COLO668 (cell line): ENCODE measurements at regions not wholly inside any gene's neighbourhood (a gene's known extent, or its start where the extent isn't known, plus 50 kb on each side); places are given as distances from the start of the nearest gene placed in this dataset.
"Not testable (repeated sequence)": the region's sequence is repeated elsewhere in the genome, so short reads cannot be mapped to it uniquely, and the experiment has no call there.

Source experiments
- DNase-seq: peaks from one replicate; lab custom pipeline; 2025; ENCODE audit not compliant: unreplicated experiment; lab: John Stamatoyannopoulos, UW

DNA sequence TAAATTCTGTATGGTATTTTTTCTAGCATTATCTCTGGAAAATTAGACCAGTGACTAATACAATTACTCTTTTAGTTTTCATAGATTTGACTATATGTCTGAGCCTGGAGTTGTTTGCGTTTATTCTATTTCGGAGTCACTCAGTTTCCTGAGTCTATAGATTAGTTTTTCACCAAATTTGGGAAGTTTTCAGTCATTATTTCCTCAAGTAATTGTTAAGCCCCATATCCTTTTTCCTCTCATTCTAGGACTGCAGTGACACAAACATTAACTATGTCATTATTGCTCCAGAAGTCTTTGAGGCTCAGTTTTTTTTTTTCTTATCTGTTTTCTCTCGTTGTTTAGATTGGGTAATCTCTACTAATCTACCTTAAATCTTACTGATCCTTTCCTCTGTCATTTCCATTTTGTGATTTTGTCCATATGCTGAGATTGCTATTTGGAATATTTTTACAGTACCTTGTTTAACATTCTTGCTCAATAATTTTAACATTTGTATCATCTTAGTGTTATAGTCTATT is 886.2 kb downstream of the LTN1 start:
- no peak for DNase-seq

GRCh38 chr21:28104346-28104745 is 888.3 kb downstream of the LTN1 start:
- no peak for DNase-seq

DNA sequence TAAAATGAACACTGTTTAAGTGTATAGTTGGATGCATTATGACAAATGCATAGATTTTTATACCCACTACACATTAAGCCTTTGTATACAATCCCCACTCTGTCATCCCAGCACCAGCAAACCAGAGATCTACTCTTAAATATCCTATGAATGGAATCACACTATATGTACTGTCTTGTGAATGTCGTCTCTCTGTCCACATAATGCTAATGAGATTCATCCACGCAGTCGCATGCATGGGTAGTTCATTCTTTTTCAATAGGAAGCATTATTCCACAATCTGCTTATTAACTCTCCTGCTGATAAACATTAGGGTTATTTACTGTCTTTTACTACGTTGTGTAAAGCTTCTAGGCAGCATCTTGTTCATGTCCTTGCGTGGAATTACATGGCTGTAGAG is 892.3 kb downstream of the LTN1 start:
- no peak for DNase-seq

GRCh38 chr21:28099001-28099705 is 893.5 kb downstream of the LTN1 start:
- no peak for DNase-seq

GRCh38 chr21:28091466-28091865 is 901.2 kb downstream of the LTN1 start:
- no peak for DNase-seq

GRCh38 chr21:28090546-28090945 is 902.1 kb downstream of the LTN1 start:
- no peak for DNase-seq

DNA sequence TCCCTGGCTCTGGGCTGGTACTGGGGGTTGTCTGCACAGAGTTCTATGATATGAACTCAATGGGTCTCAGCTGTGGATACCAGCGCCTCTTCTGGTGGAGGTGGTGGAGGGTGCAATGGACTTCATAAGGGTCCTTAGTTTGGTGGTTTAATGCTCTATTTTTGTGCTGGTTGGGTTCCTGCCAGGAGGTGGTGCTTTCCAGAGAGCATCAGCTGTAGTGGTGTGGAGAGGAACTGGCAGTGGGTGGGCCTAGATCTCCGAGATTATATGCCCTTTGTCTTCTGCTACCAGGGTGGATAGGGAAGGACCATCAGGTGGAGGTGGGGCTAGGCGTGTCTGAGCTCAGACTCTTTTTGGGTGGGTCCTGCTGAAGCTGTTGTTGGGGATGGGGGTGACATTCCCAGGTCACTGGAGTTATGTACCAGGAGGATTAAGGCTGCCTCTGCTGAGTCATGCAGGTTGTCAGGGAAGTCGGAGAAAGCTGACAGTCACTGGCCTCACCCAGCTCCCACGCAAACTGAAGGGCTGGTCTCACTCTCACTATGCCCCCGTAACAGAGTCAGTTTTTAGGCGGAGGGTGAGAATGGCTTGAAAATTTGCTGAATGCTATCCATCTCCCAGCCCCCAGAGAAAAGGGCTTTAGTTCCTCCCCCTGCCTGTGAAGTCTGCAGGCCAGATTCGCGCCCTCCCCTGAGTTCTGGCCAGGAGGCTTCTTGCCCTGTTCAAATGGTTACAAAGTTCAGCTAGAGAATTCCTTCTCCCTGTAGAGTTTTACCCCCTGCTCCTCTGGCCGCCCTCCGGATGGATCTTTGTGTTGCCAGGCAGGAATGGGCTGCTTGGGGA is 902.9 kb downstream of the LTN1 start:
- no peak for DNase-seq

GRCh38 chr21:28086861-28087581 is 905.7 kb downstream of the LTN1 start:
- DNase-seq = no peak

DNA sequence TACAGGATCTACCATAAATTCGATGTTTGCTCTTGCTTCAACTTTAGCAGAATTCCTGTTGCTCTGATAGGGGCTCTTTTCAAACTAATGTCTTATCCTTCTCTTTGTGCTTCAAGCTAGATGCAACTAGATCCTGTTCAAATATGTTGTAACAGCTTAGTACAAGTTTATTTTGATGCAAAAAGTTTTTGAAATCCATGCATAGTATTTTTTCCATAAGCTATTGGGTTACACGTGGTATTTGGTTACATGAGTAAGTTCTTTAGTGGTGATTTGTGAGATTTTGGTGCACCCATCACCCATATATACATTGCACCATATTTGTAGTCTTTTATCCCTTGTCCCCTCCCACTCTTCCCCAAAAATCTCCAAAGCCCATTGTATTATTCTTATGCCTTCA is 907.7 kb downstream of the LTN1 start:
- no peak for DNase-seq

GRCh38 chr21:28083350-28083749 is 909.3 kb downstream of the LTN1 start:
- DNase-seq = no peak

DNA sequence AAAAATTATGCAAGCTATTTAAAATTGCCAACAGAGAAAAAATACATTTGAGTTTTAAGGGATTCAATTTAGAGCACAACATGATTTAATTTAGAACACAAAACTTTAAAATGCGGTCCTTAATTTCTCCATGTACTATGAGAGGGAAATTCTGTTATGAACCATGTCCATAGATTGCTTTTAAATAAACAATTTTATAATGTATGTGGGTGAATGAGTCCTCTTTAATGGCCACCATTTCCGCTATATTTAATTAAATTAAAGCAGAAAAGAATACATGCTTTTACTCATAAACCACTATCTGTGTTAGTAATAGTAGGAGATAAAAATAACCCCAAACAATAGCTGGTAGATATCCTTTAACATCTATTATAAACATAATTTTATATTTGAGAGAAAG is 914.6 kb downstream of the LTN1 start:
- no peak for DNase-seq

DNA sequence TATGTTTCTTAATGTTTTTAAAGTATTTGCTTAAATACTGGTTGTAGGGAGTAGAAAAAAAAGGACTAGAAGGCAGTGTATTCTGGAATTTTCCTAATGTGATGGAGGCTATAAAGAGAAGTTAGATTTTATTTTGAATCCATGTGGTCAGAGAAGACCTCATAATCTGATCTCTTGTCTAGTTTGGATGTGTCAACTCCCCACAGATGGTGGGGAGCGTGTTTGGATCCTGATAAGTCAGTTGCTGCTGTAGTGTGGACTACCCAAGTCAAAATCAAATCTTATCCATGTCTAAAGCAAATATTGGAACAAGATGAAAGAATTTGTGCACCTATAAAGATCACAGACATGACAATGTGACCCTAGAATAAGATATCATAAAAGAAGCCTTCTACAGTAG is 918.0 kb downstream of the LTN1 start:
- DNase-seq = no peak

DNA sequence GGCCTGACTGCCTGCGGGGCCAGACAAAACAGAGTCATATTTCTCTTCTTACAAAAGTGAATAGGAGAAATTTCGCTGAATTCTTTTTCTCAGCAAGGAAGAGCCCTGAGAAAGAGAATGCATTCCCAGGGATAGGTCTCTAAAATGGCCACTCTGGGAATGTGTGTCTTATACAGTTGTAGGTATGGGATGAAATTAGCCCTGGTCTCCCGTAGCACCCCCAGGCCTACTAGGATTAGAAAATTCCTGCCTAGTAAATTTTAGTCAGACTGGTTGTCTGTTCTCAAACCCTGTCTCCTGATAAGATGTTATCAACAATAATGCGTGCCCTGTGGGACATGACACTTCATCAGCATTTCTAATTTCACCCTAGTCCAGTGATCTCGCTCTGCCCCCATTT is 920.1 kb downstream of the LTN1 start:
- DNase-seq = no peak

DNA sequence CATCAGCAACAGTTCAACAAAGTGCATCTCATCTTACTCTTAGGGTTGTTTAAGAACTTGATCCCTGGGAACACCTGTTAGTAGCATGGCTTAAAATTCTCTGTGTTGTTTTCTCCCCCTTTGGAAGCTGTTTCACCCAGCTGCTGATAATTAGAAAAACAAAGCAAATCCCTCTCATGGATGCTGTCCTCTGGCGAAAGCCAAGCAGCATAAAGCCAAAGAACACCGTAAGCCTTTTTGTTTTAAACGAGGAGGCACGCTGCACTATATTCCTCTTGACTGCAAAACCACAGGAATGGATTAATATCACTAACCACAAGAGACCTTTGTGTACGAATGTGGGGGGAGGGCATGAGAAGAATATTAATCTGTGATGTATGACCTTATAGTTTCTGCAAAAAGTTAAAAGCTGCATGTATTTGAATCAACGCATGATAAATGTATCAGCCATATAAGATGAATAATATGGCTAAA is 923.2 kb downstream of the LTN1 start:
- no peak for DNase-seq

GRCh38 chr21:28068455-28069358 is 924.0 kb downstream of the LTN1 start:
- no peak for DNase-seq

DNA sequence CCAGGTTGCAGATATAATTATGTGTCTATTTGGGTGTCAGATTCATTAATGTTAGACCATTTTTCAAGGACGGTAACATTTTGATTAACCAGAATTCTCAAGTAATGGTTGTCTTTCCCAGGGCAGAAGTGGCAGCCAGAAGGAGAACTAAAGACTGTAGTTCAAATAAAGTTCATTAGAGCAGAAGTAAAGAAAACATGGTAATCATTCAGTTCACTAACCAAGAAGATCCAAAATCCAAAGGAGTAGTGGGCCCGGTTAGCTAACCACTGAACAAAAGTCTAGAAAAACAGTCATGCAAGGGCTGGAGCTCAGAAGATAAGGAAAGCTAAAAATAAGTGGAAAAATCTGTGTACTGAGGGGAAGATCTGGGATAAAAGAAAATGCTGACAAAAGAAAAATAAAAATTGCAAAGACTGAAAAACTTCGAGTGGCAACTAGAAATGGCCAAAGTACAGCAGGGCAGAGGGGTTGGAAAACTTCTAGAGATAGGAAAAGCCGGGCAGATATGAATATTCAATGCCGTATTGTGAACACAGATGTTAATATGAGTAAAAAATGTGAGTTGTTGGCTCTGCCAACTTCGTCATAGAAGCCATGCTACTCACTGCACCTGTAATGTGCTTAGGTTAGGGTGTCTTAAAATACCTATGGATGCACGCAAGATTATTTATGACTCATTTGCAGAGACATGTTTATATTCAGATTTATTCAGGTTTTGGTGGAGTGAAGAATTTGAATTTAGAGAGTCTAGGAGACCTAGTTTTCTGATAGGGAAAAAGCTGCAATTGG is 925.9 kb downstream of the LTN1 start:
- no peak for DNase-seq

DNA sequence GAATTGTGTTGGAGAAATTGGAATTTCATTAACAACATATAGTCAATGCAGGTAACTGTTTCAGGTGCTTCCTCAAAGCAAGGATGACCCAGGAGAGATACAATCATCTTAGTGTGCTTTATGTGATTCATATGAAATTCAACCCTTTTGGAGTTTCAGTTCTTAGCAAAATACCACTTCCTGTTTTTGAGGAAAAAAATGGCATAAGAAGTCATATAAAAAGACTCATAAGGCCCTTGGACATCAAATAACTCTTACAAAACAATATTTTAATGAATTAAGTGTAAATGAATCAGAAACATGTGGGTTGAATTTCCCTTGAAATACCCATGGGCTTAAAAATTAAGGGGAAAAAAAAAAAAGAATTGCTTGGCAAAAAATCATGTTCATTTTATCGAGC is 926.6 kb downstream of the LTN1 start:
- no peak for DNase-seq

DNA sequence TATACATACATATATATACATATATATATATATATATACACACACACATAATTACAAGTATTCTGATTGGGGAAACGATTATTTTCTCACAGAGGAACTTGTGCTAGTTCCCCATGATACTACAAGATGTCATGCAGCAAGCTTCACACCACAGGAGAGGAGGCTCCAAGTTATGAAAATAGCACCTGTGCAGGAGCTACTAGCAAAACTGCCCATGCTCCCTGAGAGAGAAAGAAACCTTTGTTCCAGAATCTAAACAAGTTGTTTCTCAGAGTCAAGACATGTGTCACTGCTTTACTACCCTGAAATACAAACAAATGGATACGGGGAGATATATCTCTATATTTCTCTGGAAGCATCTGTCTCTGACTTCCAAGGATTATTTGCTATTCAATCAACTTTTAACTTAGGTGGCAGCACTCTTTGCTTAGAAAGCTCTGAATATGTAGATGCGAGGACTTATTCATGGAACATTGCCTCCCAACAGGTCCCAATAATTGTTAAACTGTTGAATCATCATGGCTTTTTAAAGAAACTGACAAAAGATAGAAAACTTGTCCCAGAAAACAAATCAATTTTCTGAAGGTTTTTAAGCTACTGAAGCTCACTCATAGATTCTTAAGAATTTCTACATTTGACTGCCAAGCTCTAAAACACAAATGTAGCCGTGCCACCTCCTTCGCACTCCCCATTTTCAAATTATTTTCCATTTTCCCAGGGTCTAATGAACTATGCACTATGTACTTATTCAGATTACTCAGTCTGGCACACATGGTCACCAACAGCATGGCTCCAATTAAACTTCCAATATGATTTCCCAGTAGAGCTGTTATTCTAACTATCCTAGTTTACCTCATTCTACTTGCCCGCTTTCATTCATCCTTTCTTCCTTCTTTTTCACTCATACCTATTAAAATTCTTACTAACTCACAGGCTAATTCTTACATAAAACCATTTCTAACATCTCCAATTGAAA is 929.1 kb downstream of the LTN1 start:
- DNase-seq = no peak

GRCh38 chr21:28052956-28053355 is 939.7 kb downstream of the LTN1 start:
- not testable (repeated sequence) for DNase-seq
